ENCODE measurements at regions not wholly inside any gene's neighbourhood (a gene's known extent, or its start where the extent isn't known, plus 50 kb on each side); places are given as distances from the start of the nearest gene placed in this dataset.

DNA sequence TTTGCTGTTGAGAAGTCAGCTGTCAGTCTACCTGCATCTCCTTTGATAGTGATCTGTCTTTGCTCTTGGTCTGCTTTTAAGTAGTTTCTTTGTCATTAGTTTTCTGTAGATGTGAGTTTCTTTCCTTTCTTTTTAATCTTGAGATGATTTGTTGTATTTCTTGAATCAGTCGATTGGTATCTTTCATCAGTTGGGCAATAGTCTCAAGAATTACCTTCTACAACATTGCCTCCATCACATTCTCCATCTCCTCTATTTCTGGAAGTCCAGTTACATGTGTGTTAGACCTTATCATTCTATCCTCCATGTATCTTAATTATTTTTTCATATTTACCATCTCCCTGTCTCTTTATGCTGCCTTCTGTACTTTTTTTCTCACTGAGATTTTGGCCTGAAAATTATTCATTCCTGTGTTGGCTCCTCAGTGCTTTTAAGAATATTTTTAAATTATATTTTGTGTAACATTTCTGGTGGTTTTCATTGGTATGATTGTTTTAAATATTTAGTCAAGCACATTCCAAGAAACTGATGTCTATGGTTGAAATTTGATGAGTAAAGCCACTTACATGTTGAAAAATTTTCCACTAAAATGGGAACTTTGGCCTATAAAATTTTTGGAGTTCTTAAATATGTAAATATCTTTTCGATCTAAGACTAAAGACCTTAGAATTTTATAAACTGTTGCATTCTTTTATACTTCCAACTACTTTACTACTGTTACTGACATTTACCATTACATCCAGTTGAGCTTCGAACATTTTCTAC is 239.5 kb upstream of the MGAT5 start:
- Histone ChIP-seq H3K27me3 (ENCODE audit: insufficient read depth, low read length) (no peaks in the 10 kb centered on the region), H3K23me2 (ENCODE audit: insufficient read length, low read depth, low read length, poor library complexity, severe bottlenecking) (no peaks in the 10 kb centered on the region), H2AK5ac (ENCODE audit: insufficient read length, low read length) (no peak overlapping the region), H3K4me1 (ENCODE audit: insufficient read depth, low read length) (no peaks in the 10 kb centered on the region; the same call in 1 of the 2 replicates), H3K9me3 (ENCODE audit: control insufficient read depth, low read depth, low read length) (no peaks in the 10 kb centered on the region), H3K18ac (ENCODE audit: insufficient read length, low read depth, low read length) (no peak overlapping the region), H4K8ac (replicated peaks; ENCODE audit: insufficient read length, low read depth, low read length) (no peak overlapping the region), H3K23ac (ENCODE audit: insufficient read length, low read depth, low read length) (no peak overlapping the region), H4K20me1 (ENCODE audit: control insufficient read depth, insufficient read depth, insufficient read length) (no peaks in the 10 kb centered on the region), H3K79me2 (ENCODE audit: insufficient read depth, low read length) (no peaks in the 10 kb centered on the region), H2BK5ac (ENCODE audit: insufficient read length, low read length) (no peak overlapping the region), H3K14ac (ENCODE audit: insufficient read depth, low read length) (no peak overlapping the region), H3K4ac (ENCODE audit: low read depth, low read length) (no peak overlapping the region), H2BK120ac (ENCODE audit: low read depth, low read length, poor library complexity, severe bottlenecking) (no peak overlapping the region), H2AFZ (ENCODE audit: low read length) (no peak overlapping the region), H4K91ac (ENCODE audit: insufficient read length, low read depth, low read length) (no peak overlapping the region), H4K5ac (ENCODE audit: insufficient read length, low read depth, low read length) (no peak overlapping the region), H2BK15ac (ENCODE audit: low read depth, low read length) (no peak overlapping the region), H3K27ac (ENCODE audit: insufficient read length, low read depth, low read length) (no peak overlapping the region), H3K79me1 (ENCODE audit: insufficient read depth, low read depth, low read length, poor library complexity, severe bottlenecking) (no peaks in the 10 kb centered on the region), H2BK20ac (ENCODE audit: low read depth, low read length, poor library complexity, severe bottlenecking) (no peak overlapping the region), H3K4me2 (ENCODE audit: insufficient read depth, insufficient read length, low read length) (no peak overlapping the region), H3K9ac (ENCODE audit: extremely low read depth, insufficient read length, low read length) (no peak overlapping the region), H3T11ph (ENCODE audit: low read length) (no peak overlapping the region), H2BK12ac (ENCODE audit: insufficient read length, low read depth, low read length) (no peak overlapping the region), H3K56ac (ENCODE audit: insufficient read length, low read depth, low read length) (no peak overlapping the region)
- TF ChIP-seq, protein P1, sequence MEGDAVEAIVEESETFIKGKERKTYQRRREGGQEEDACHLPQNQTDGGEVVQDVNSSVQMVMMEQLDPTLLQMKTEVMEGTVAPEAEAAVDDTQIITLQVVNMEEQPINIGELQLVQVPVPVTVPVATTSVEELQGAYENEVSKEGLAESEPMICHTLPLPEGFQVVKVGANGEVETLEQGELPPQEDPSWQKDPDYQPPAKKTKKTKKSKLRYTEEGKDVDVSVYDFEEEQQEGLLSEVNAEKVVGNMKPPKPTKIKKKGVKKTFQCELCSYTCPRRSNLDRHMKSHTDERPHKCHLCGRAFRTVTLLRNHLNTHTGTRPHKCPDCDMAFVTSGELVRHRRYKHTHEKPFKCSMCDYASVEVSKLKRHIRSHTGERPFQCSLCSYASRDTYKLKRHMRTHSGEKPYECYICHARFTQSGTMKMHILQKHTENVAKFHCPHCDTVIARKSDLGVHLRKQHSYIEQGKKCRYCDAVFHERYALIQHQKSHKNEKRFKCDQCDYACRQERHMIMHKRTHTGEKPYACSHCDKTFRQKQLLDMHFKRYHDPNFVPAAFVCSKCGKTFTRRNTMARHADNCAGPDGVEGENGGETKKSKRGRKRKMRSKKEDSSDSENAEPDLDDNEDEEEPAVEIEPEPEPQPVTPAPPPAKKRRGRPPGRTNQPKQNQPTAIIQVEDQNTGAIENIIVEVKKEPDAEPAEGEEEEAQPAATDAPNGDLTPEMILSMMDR (conservative IDR thresholded peaks at IDR 0.05) = no peak
- no peaks in the 10 kb centered on the region for H3K36me3 Mint-ChIP-seq (ENCODE audit: insufficient read depth in 1 of 3, low read depth in 3 of 3)
- H3K9me3 Mint-ChIP-seq = no peaks in the 10 kb centered on the region
- H3K4me3 Mint-ChIP-seq = no peak overlapping the region
- DNase-seq = no peak
- no peak overlapping the region for H3K27ac Mint-ChIP-seq
- no CpG with 5 or more reads among the region's 3 CpGs for WGBS (ENCODE audit: extremely low coverage, insufficient read length, low lambda C conversion rate)
- H3K4me1 Mint-ChIP-seq = peaks cover 7 to 11% of the 10 kb centered on the region in 2 experiments
- H3K27me3 Mint-ChIP-seq (ENCODE audit: low read depth) = no peaks in the 10 kb centered on the region
